ENCODE measurements at regions not wholly inside any gene's neighbourhood (a gene's known extent, or its start where the extent isn't known, plus 50 kb on each side); places are given as distances from the start of the nearest gene placed in this dataset.

- H3K9me3 Mint-ChIP-seq, result no peaks in the 10 kb centered on the region
- H3K4me3 Mint-ChIP-seq (ENCODE audit: low read depth), result no peak overlapping the region
- no peaks in the 10 kb centered on the region for H3K4me1 Mint-ChIP-seq (ENCODE audit: low read depth)
- H3K27ac Mint-ChIP-seq, result no peak overlapping the region
- intact Hi-C loops (cut with micrococcal nuclease), result no loop called here
- H3K27me3 Mint-ChIP-seq (ENCODE audit: low read depth), result no peaks in the 10 kb centered on the region
- no peaks in the 10 kb centered on the region for H3K36me3 Mint-ChIP-seq (ENCODE audit: low read depth)
- DNase-seq (ENCODE audit: low spot score), result no peak
Measured at GRCh38 chr9:115997923-115998322, 155.7 kb upstream of the PAPPA start.

GRCh38 chr9:115998666-115999065, 154.9 kb upstream of the PAPPA start:
- DNase-seq (ENCODE audit: low spot score), result no peak
- Mint-ChIP-seq H3K27me3 (ENCODE audit: low read depth) (no peaks in the 10 kb centered on the region), H3K36me3 (ENCODE audit: low read depth) (no peaks in the 10 kb centered on the region), H3K9me3 (no peaks in the 10 kb centered on the region), H3K27ac (no peak overlapping the region), H3K4me3 (ENCODE audit: low read depth) (no peak overlapping the region), H3K4me1 (ENCODE audit: low read depth) (no peaks in the 10 kb centered on the region)
- intact Hi-C loops (cut with micrococcal nuclease), result no loop called here

- Mint-ChIP-seq H3K27ac (no peak overlapping the region), H3K4me3 (ENCODE audit: low read depth) (no peak overlapping the region), H3K27me3 (ENCODE audit: low read depth) (no peaks in the 10 kb centered on the region), H3K9me3 (no peaks in the 10 kb centered on the region), H3K4me1 (ENCODE audit: low read depth) (no peaks in the 10 kb centered on the region), H3K36me3 (ENCODE audit: low read depth) (no peaks in the 10 kb centered on the region)
- intact Hi-C loops (cut with micrococcal nuclease), result no loop called here
- no peak for DNase-seq (ENCODE audit: low spot score)
Measured at GRCh38 chr9:115999498-115999897, 154.1 kb upstream of the PAPPA start.

- H3K27me3 Mint-ChIP-seq (ENCODE audit: low read depth), result no peaks in the 10 kb centered on the region
Measured at GRCh38 chr9:116000748-116001329, 152.8 kb upstream of the PAPPA start.

GRCh38 chr9:116002181-116002580, 151.4 kb upstream of the PAPPA start:
- intact Hi-C loops (cut with micrococcal nuclease), result no loop called here
- no peak overlapping the region for H3K4me3 Mint-ChIP-seq (ENCODE audit: low read depth)
- H3K27ac Mint-ChIP-seq, result no peak overlapping the region
- no peak for DNase-seq (ENCODE audit: low spot score)
- H3K4me1 Mint-ChIP-seq (ENCODE audit: low read depth), result no peaks in the 10 kb centered on the region
- H3K9me3 Mint-ChIP-seq, result no peaks in the 10 kb centered on the region
- no peaks in the 10 kb centered on the region for H3K36me3 Mint-ChIP-seq (ENCODE audit: low read depth)
- H3K27me3 Mint-ChIP-seq (ENCODE audit: low read depth), result no peaks in the 10 kb centered on the region

More at GRCh38 chr9:116000748-116001329, 152.8 kb upstream of the PAPPA start:
- Mint-ChIP-seq H3K4me3 (ENCODE audit: low read depth) (no peak overlapping the region), H3K4me1 (ENCODE audit: low read depth) (no peaks in the 10 kb centered on the region), H3K9me3 (no peaks in the 10 kb centered on the region), H3K27ac (no peak overlapping the region), H3K36me3 (ENCODE audit: low read depth) (no peaks in the 10 kb centered on the region)
- DNase-seq (ENCODE audit: low spot score), result no peak
- intact Hi-C loops (cut with micrococcal nuclease), result no loop called here

GRCh38 chr9:116002624-116003023, 151.0 kb upstream of the PAPPA start:
- H3K36me3 Mint-ChIP-seq (ENCODE audit: low read depth), result no peaks in the 10 kb centered on the region
- intact Hi-C loops (cut with micrococcal nuclease), result no loop called here
- no peaks in the 10 kb centered on the region for H3K9me3 Mint-ChIP-seq
- H3K27ac Mint-ChIP-seq, result no peak overlapping the region
- H3K27me3 Mint-ChIP-seq (ENCODE audit: low read depth), result no peaks in the 10 kb centered on the region
- no peak overlapping the region for H3K4me3 Mint-ChIP-seq (ENCODE audit: low read depth)
- no peaks in the 10 kb centered on the region for H3K4me1 Mint-ChIP-seq (ENCODE audit: low read depth)
- no peak for DNase-seq (ENCODE audit: low spot score)

GRCh38 chr9:116003397-116003796, 150.2 kb upstream of the PAPPA start:
- Mint-ChIP-seq H3K27me3 (ENCODE audit: low read depth) (no peaks in the 10 kb centered on the region), H3K4me1 (ENCODE audit: low read depth) (no peaks in the 10 kb centered on the region), H3K36me3 (ENCODE audit: low read depth) (no peaks in the 10 kb centered on the region), H3K4me3 (ENCODE audit: low read depth) (no peak overlapping the region), H3K27ac (no peak overlapping the region), H3K9me3 (no peaks in the 10 kb centered on the region)
- DNase-seq (ENCODE audit: low spot score), result no peak
- intact Hi-C loops (cut with micrococcal nuclease), result no loop called here

- no peaks in the 10 kb centered on the region for H3K4me1 Mint-ChIP-seq (ENCODE audit: low read depth)
- no peaks in the 10 kb centered on the region for H3K36me3 Mint-ChIP-seq (ENCODE audit: low read depth)
- intact Hi-C loops (cut with micrococcal nuclease), result no loop called here
- H3K4me3 Mint-ChIP-seq (ENCODE audit: low read depth), result no peak overlapping the region
- no peaks in the 10 kb centered on the region for H3K27me3 Mint-ChIP-seq (ENCODE audit: low read depth)
- DNase-seq (ENCODE audit: low spot score), result no peak
- no peak overlapping the region for H3K27ac Mint-ChIP-seq
- H3K9me3 Mint-ChIP-seq, result no peaks in the 10 kb centered on the region
Measured at GRCh38 chr9:116005205-116005604, 148.4 kb upstream of the PAPPA start.

- no peak overlapping the region for H3K27ac Mint-ChIP-seq
- no peaks in the 10 kb centered on the region for H3K9me3 Mint-ChIP-seq
- no peak overlapping the region for H3K4me3 Mint-ChIP-seq (ENCODE audit: low read depth)
- no peaks in the 10 kb centered on the region for H3K27me3 Mint-ChIP-seq (ENCODE audit: low read depth)
- H3K4me1 Mint-ChIP-seq (ENCODE audit: low read depth), result no peaks in the 10 kb centered on the region
- H3K36me3 Mint-ChIP-seq (ENCODE audit: low read depth), result no peaks in the 10 kb centered on the region
- DNase-seq (ENCODE audit: low spot score), result no peak
- intact Hi-C loops (cut with micrococcal nuclease), result no loop called here
Measured at GRCh38 chr9:116007824-116008223, 145.8 kb upstream of the PAPPA start.

GRCh38 chr9:116008278-116008677, 145.3 kb upstream of the PAPPA start:
- DNase-seq (ENCODE audit: low spot score), result no peak
- Mint-ChIP-seq H3K36me3 (ENCODE audit: low read depth) (no peaks in the 10 kb centered on the region), H3K4me1 (ENCODE audit: low read depth) (no peaks in the 10 kb centered on the region), H3K27me3 (ENCODE audit: low read depth) (no peaks in the 10 kb centered on the region), H3K27ac (no peak overlapping the region), H3K9me3 (no peaks in the 10 kb centered on the region), H3K4me3 (ENCODE audit: low read depth) (no peak overlapping the region)
- intact Hi-C loops (cut with micrococcal nuclease), result no loop called here

- intact Hi-C loops (cut with micrococcal nuclease), result no loop called here
- Mint-ChIP-seq H3K4me3 (ENCODE audit: low read depth) (no peak overlapping the region), H3K27me3 (ENCODE audit: low read depth) (no peaks in the 10 kb centered on the region), H3K4me1 (ENCODE audit: low read depth) (no peaks in the 10 kb centered on the region), H3K27ac (no peak overlapping the region), H3K9me3 (no peaks in the 10 kb centered on the region), H3K36me3 (ENCODE audit: low read depth) (no peaks in the 10 kb centered on the region)
- DNase-seq (ENCODE audit: low spot score), result no peak
Measured at GRCh38 chr9:116009420-116009819, 144.2 kb upstream of the PAPPA start.

GRCh38 chr9:116015855-116016254, 137.7 kb upstream of the PAPPA start:
- intact Hi-C loops (cut with micrococcal nuclease), result no loop called here
- no peaks in the 10 kb centered on the region for H3K36me3 Mint-ChIP-seq (ENCODE audit: low read depth)

GRCh38 chr9:116020146-116020545, 133.4 kb upstream of the PAPPA start:
- intact Hi-C loops (cut with micrococcal nuclease), result no loop called here
- H3K9me3 Mint-ChIP-seq, result no peaks in the 10 kb centered on the region
- H3K27me3 Mint-ChIP-seq (ENCODE audit: low read depth), result no peaks in the 10 kb centered on the region
- no peak overlapping the region for H3K27ac Mint-ChIP-seq
- no peaks in the 10 kb centered on the region for H3K4me1 Mint-ChIP-seq (ENCODE audit: low read depth)
- no peak overlapping the region for H3K4me3 Mint-ChIP-seq (ENCODE audit: low read depth)
- no peaks in the 10 kb centered on the region for H3K36me3 Mint-ChIP-seq (ENCODE audit: low read depth)
- DNase-seq (ENCODE audit: low spot score), result no peak

More at GRCh38 chr9:116015855-116016254, 137.7 kb upstream of the PAPPA start:
- Mint-ChIP-seq H3K9me3 (no peaks in the 10 kb centered on the region), H3K27ac (no peak overlapping the region), H3K4me3 (ENCODE audit: low read depth) (no peak overlapping the region), H3K27me3 (ENCODE audit: low read depth) (no peaks in the 10 kb centered on the region), H3K4me1 (ENCODE audit: low read depth) (no peaks in the 10 kb centered on the region)
- no peak for DNase-seq (ENCODE audit: low spot score)

GRCh38 chr9:116020801-116021200, 132.8 kb upstream of the PAPPA start:
- no peaks in the 10 kb centered on the region for H3K36me3 Mint-ChIP-seq (ENCODE audit: low read depth)
- no peak overlapping the region for H3K4me3 Mint-ChIP-seq (ENCODE audit: low read depth)
- intact Hi-C loops (cut with micrococcal nuclease), result no loop called here
- H3K9me3 Mint-ChIP-seq, result no peaks in the 10 kb centered on the region
- no peaks in the 10 kb centered on the region for H3K4me1 Mint-ChIP-seq (ENCODE audit: low read depth)
- no peak overlapping the region for H3K27ac Mint-ChIP-seq
- H3K27me3 Mint-ChIP-seq (ENCODE audit: low read depth), result no peaks in the 10 kb centered on the region
- no peak for DNase-seq (ENCODE audit: low spot score)

All from activated T-helper 2 cell treated with anti-CD3 and anti-CD28 coated beads, Interferon-gamma antibody, Interleukin-2, Interleukin-4, amounts not matched to agents 10 μg/mL and 5 μg/mL and 100 μg/mL, durations not matched to agents 14 hours and 24 hours and 36 hours (primary cell).